GM18505 (cell line): ENCODE measurements at regions not wholly inside any gene's neighbourhood (a gene's known extent, or its start where the extent isn't known, plus 50 kb on each side); places are given as distances from the start of the nearest gene placed in this dataset.
"Not testable (repeated sequence)": the region's sequence is repeated elsewhere in the genome, so short reads cannot be mapped to it uniquely, and the experiment has no call there.

ENCODE experiments used
- ATAC-seq: cut with Tn5 transposase; IDR thresholded peaks from one replicate; pipeline ENCODE4 v1.9.1; 2021; ENCODE audit not compliant: unreplicated experiment
- POLR2A ChIP-seq: IDR thresholded peaks from 4 replicates; pipeline ENCODE4 v1.6.1; 2011; ENCODE audit warnings: borderline replicate concordance; ENCODE audit not compliant: insufficient read depth, insufficient read length; ENCODE audit errors: extremely low read depth

- no peak for TF ChIP-seq POLR2A
- no peak for ATAC-seq
Measured at GRCh38 chr10:52578871-52579405, 193.6 kb downstream of the MBL2 start.

- ATAC-seq: not testable (repeated sequence)
Measured at GRCh38 chr10:52581636-52582035, 190.9 kb downstream of the MBL2 start.

- TF ChIP-seq POLR2A: no peak
- no peak for ATAC-seq
Measured at GRCh38 chr10:52583336-52583735, 189.2 kb downstream of the MBL2 start.

- TF ChIP-seq POLR2A: no peak
- ATAC-seq: no peak
Measured at GRCh38 chr10:52586710-52587109, 185.9 kb downstream of the MBL2 start.

- ATAC-seq: no peak
- TF ChIP-seq POLR2A: no peak
Measured at GRCh38 chr10:52597189-52597863, 175.3 kb downstream of the MBL2 start.

GRCh38 chr10:52598936-52599335, 173.6 kb downstream of the MBL2 start:
- TF ChIP-seq POLR2A: no peak
- no peak for ATAC-seq

GRCh38 chr10:52599551-52600200, 172.9 kb downstream of the MBL2 start:
- ATAC-seq: no peak
- no peak for TF ChIP-seq POLR2A

GRCh38 chr10:52604131-52604530, 168.5 kb downstream of the MBL2 start:
- not testable (repeated sequence) for ATAC-seq

GRCh38 chr10:52609071-52609470, 163.5 kb downstream of the MBL2 start:
- ATAC-seq: no peak
- no peak for TF ChIP-seq POLR2A

GRCh38 chr10:52609626-52610240, 162.9 kb downstream of the MBL2 start:
- no peak for ATAC-seq
- no peak for TF ChIP-seq POLR2A

- ATAC-seq: no peak
- TF ChIP-seq POLR2A: no peak
Measured at GRCh38 chr10:52615331-52615730, 157.3 kb downstream of the MBL2 start.

GRCh38 chr10:52615756-52616394, 156.7 kb downstream of the MBL2 start:
- ATAC-seq: no peak

GRCh38 chr10:52616395-52616764, 156.2 kb downstream of the MBL2 start:
- no peak for ATAC-seq
- no peak for TF ChIP-seq POLR2A

More at GRCh38 chr10:52615756-52616394, 156.7 kb downstream of the MBL2 start:
- TF ChIP-seq POLR2A: no peak

GRCh38 chr10:52617346-52617745, 155.2 kb downstream of the MBL2 start:
- no peak for ATAC-seq
- no peak for TF ChIP-seq POLR2A
